Caco-2 (cell line): ENCODE measurements at regions not wholly inside any gene's neighbourhood (a gene's known extent, or its start where the extent isn't known, plus 50 kb on each side); places are given as distances from the start of the nearest gene placed in this dataset.

Source experiments
- BruUV-seq: library from RNA; stranded (reverse); fragments of 400-500 nt; replicated peaks from 2 replicates; lab custom pipeline; 2021; lab: Mats Ljungman, UMichigan
- CTCF ChIA-PET: fragments of 300-600 bp; sonication (Branson Sonifier 250); formaldehyde crosslinking; loops from one replicate; lab custom pipeline; 2022; ENCODE audit warnings: antibody characterized with exemption; lab: Charles Lee
- POLR2A ChIA-PET: fragments of 300-600 bp; sonication (Branson Sonifier 250); formaldehyde crosslinking; loops from one replicate; lab custom pipeline; 2022; ENCODE audit warnings: antibody characterized with exemption; lab: Charles Lee
- DNase-seq, 2 experiments: peaks; one replicate each; pipeline versions ENCODE4 v3.0.0 to v3.0.0-alpha.2; 2020 to 2022
- H3K27me3 ChIP-seq: replicated peaks from 2 replicates; pipeline ENCODE4 v1.6.0; 2011; ENCODE audit warnings: low read length; ENCODE audit not compliant: control insufficient read depth, insufficient read depth
- H3K36me3 ChIP-seq: 2 replicates; pipeline ENCODE4 v1.5.1; 2011; ENCODE audit warnings: low read length; ENCODE audit not compliant: control insufficient read depth, insufficient read depth
- H3K4me1 ChIP-seq: fragments of 250-450 bp; sonication (Bioruptor Pico); 2 replicates; pipeline ENCODE4 v1.5.1; 2020; ENCODE audit warnings: mild to moderate bottlenecking
- H3K4me3 ChIP-seq: 2 replicates; pipeline ENCODE4 v1.5.1; 2011; ENCODE audit warnings: low read depth, mild to moderate bottlenecking, control low read depth, low read length
- H3K9me3 ChIP-seq: fragments of 250-450 bp; sonication (Bioruptor Pico); 2 replicates; pipeline ENCODE4 v1.5.1; 2020; ENCODE audit warnings: mild to moderate bottlenecking, moderate library complexity
- H3K27ac Mint-ChIP-seq: one replicate; pipeline ENCODE4 v1.8.0; 2022; ENCODE audit warnings: mixed read lengths; ENCODE audit not compliant: unreplicated experiment
- H3K27me3 Mint-ChIP-seq: one replicate; pipeline ENCODE4 v1.8.0; 2022; ENCODE audit warnings: mixed read lengths; ENCODE audit not compliant: insufficient read depth, unreplicated experiment
- H3K36me3 Mint-ChIP-seq: one replicate; pipeline ENCODE4 v1.8.0; 2022; ENCODE audit warnings: mild to moderate bottlenecking, mixed read lengths; ENCODE audit not compliant: insufficient read depth, unreplicated experiment
- H3K4me1 Mint-ChIP-seq: one replicate; pipeline ENCODE4 v1.8.0; 2022; ENCODE audit warnings: low read depth, mixed read lengths; ENCODE audit not compliant: unreplicated experiment
- H3K4me3 Mint-ChIP-seq: one replicate; pipeline ENCODE4 v1.8.0; 2022; ENCODE audit warnings: mild to moderate bottlenecking, moderate library complexity, mixed read lengths; ENCODE audit not compliant: unreplicated experiment
- H3K9me3 Mint-ChIP-seq: one replicate; pipeline ENCODE4 v1.8.0; 2022; ENCODE audit warnings: mixed read lengths; ENCODE audit not compliant: unreplicated experiment
- CTCF ChIP-seq, 2 experiments: fragments of 200-600 bp in 1 of 2; IDR thresholded peaks; 1 replicate in 1 of 2; 2 replicates in 1 of 2; pipeline versions ENCODE4 v1.5.1 to v1.8.0; 2011 to 2022; ENCODE audit warnings: antibody characterized with exemption in 1 of 2, control low read depth in 1 of 2, inconsistent platforms in 1 of 2, low read depth in 1 of 2, low read length in 1 of 2, mild to moderate bottlenecking in 1 of 2, moderate library complexity in 1 of 2; ENCODE audit not compliant: insufficient read depth in 1 of 2, severe bottlenecking in 1 of 2, unreplicated experiment in 1 of 2
- intact Hi-C: fragments of 100-400 bp; cut with micrococcal nuclease; formaldehyde crosslinking; loops from one replicate; pipeline ENCODE4 v1.10.0; 2022; ENCODE audit not compliant: unreplicated experiment

GRCh38 chrX:115487608-115488007 is 73.4 kb upstream of the PLS3 start:
- Mint-ChIP-seq H3K27ac (no peak overlapping the region), H3K9me3 (no peaks in the 10 kb centered on the region), H3K36me3 (no peaks in the 10 kb centered on the region), H3K4me1 (peaks cover 1% of the 10 kb centered on the region), H3K4me3 (no peak overlapping the region), H3K27me3 (no peaks in the 10 kb centered on the region)
- Histone ChIP-seq H3K36me3 (no peaks in the 10 kb centered on the region), H3K27me3 (no peaks in the 10 kb centered on the region), H3K4me1 (no peaks in the 10 kb centered on the region), H3K4me3 (no peak overlapping the region), H3K9me3 (no peaks in the 10 kb centered on the region)
- POLR2A ChIA-PET = no interaction called here
- DNase-seq = no peak
- TF ChIP-seq CTCF (IDR thresholded peaks at IDR 0.05; ENCODE audit: insufficient read depth in 1 of 2, low read depth in 1 of 2, low read length in 1 of 2, severe bottlenecking in 1 of 2, unreplicated experiment in 1 of 2) = no peak
- BruUV-seq = no TSS peak
- CTCF ChIA-PET = no interaction called here
- intact Hi-C loops = no loop called here

- TF ChIP-seq CTCF (IDR thresholded peaks at IDR 0.05; ENCODE audit: insufficient read depth in 1 of 2, low read depth in 1 of 2, low read length in 1 of 2, severe bottlenecking in 1 of 2, unreplicated experiment in 1 of 2) = no peak
- no peak overlapping the region for H3K27ac Mint-ChIP-seq
- H3K36me3 ChIP-seq = no peaks in the 10 kb centered on the region
- no peak overlapping the region for H3K4me3 ChIP-seq
- CTCF ChIA-PET = no interaction called here
- DNase-seq = no peak
- no peaks in the 10 kb centered on the region for H3K9me3 ChIP-seq
- H3K4me3 Mint-ChIP-seq = no peak overlapping the region
- no peaks in the 10 kb centered on the region for H3K27me3 ChIP-seq
- H3K9me3 Mint-ChIP-seq = no peaks in the 10 kb centered on the region
- intact Hi-C loops = no loop called here
- BruUV-seq = no TSS peak
- H3K36me3 Mint-ChIP-seq = no peaks in the 10 kb centered on the region
- peaks cover 8% of the 10 kb centered on the region for H3K4me1 Mint-ChIP-seq
- no peaks in the 10 kb centered on the region for H3K27me3 Mint-ChIP-seq
- H3K4me1 ChIP-seq = no peaks in the 10 kb centered on the region
- POLR2A ChIA-PET = no interaction called here
These were observed 70.2 kb upstream of the PLS3 start for GRCh38 chrX:115490814-115491213.

GRCh38 chrX:115491766-115492165 is 69.2 kb upstream of the PLS3 start:
- Mint-ChIP-seq H3K9me3 (no peaks in the 10 kb centered on the region), H3K36me3 (no peaks in the 10 kb centered on the region), H3K4me1 (peaks cover 8% of the 10 kb centered on the region), H3K27me3 (no peaks in the 10 kb centered on the region), H3K4me3 (no peak overlapping the region), H3K27ac (no peak overlapping the region)
- Histone ChIP-seq H3K9me3 (no peaks in the 10 kb centered on the region), H3K36me3 (no peaks in the 10 kb centered on the region), H3K27me3 (no peaks in the 10 kb centered on the region), H3K4me1 (no peaks in the 10 kb centered on the region), H3K4me3 (no peak overlapping the region)
- CTCF ChIA-PET = no interaction called here
- POLR2A ChIA-PET = no interaction called here
- BruUV-seq = no TSS peak
- DNase-seq = no peak
- intact Hi-C loops = no loop called here
- no peak for TF ChIP-seq CTCF (IDR thresholded peaks at IDR 0.05; ENCODE audit: insufficient read depth in 1 of 2, low read depth in 1 of 2, low read length in 1 of 2, severe bottlenecking in 1 of 2, unreplicated experiment in 1 of 2)
